Loucy (cell line): ENCODE measurements at regions not wholly inside any gene's neighbourhood (a gene's known extent, or its start where the extent isn't known, plus 50 kb on each side); places are given as distances from the start of the nearest gene placed in this dataset.

Experiments
- CTCF ChIP-seq: fragments of 200-600 bp; sonication (generic); conservative IDR thresholded peaks from 2 replicates; pipeline ENCODE4 v1.5.1; 2014; ENCODE audit warnings: mild to moderate bottlenecking, antibody characterized with exemption, low read length
- EZH2phosphoT487 ChIP-seq: fragments of 200-600 bp; IDR thresholded peaks from 2 replicates; pipeline ENCODE4 v1.6.1; 2018; ENCODE audit warnings: antibody characterized with exemption, mild to moderate bottlenecking, moderate library complexity, borderline replicate concordance

GRCh38 chr3:150080058-150080730 lies 109.5 kb upstream of the PFN2 start:
- TF ChIP-seq CTCF (no peak), EZH2phosphoT487 (no peak)
